ENCODE measurements at regions not wholly inside any gene's neighbourhood (a gene's known extent, or its start where the extent isn't known, plus 50 kb on each side); places are given as distances from the start of the nearest gene placed in this dataset.

GRCh38 chr4:178066338-178066941 is 624.2 kb upstream of the AGA start:
- DNase-seq, result no peak

GRCh38 chr4:178068136-178068535 is 625.9 kb upstream of the AGA start:
- no peak for DNase-seq

- DNase-seq, result no peak
Measured at GRCh38 chr4:178070163-178070562, 627.9 kb upstream of the AGA start.

- no peak for DNase-seq
Measured at GRCh38 chr4:178080312-178080711, 638.1 kb upstream of the AGA start.

GRCh38 chr4:178081176-178081575 is 638.9 kb upstream of the AGA start:
- DNase-seq, result no peak

- DNase-seq, result no peak
Measured at GRCh38 chr4:178081896-178082295, 639.7 kb upstream of the AGA start.

GRCh38 chr4:178082906-178083305 is 640.7 kb upstream of the AGA start:
- DNase-seq, result no peak

GRCh38 chr4:178083968-178084367 is 641.7 kb upstream of the AGA start:
- no peak for DNase-seq

- no peak for DNase-seq
Measured at GRCh38 chr4:178086320-178086719, 644.1 kb upstream of the AGA start.

GRCh38 chr4:178090640-178091411 is 648.6 kb upstream of the AGA start:
- DNase-seq, result no peak

GRCh38 chr4:178102139-178102538 is 659.9 kb upstream of the AGA start:
- DNase-seq, result no peak

GRCh38 chr4:178105242-178105641 is 663.0 kb upstream of the AGA start:
- DNase-seq, result no peak

- no peak for DNase-seq
Measured at GRCh38 chr4:178136736-178137345, 694.6 kb upstream of the AGA start.

- no peak for DNase-seq
Measured at GRCh38 chr4:178137732-178138471, 695.7 kb upstream of the AGA start.

GRCh38 chr4:178138491-178138890 is 696.3 kb upstream of the AGA start:
- DNase-seq, result no peak

- no peak for DNase-seq
Measured at GRCh38 chr4:178140326-178140915, 698.2 kb upstream of the AGA start.

- no peak for DNase-seq
Measured at GRCh38 chr4:178142724-178143123, 700.5 kb upstream of the AGA start.

- DNase-seq, result no peak
Measured at GRCh38 chr4:178148106-178148505, 705.9 kb upstream of the AGA start.

GRCh38 chr4:178165251-178165950 is 723.2 kb upstream of the AGA start:
- DNase-seq, result no peak

- DNase-seq, result no peak
Measured at GRCh38 chr4:178165951-178166308, 723.7 kb upstream of the AGA start.

- DNase-seq, result no peak
Measured at GRCh38 chr4:178173771-178174170, 731.5 kb upstream of the AGA start.

GRCh38 chr4:178174756-178175155 is 732.5 kb upstream of the AGA start:
- no peak for DNase-seq

GRCh38 chr4:178185517-178185916 is 743.3 kb upstream of the AGA start:
- DNase-seq, result no peak
